SK-N-SH treated with all-trans-retinoic acid at 6 μM for 48 hours (cell line): ENCODE measurements at regions not wholly inside any gene's neighbourhood (a gene's known extent, or its start where the extent isn't known, plus 50 kb on each side); places are given as distances from the start of the nearest gene placed in this dataset.

ENCODE experiments used
- ATAC-seq: fragments of 200-7000 bp; cut with Tn5 transposase; 3 replicates; pipeline ENCODE4 v1.9.1; 2020; ENCODE audit warnings: mild to moderate bottlenecking, moderate library complexity
- ARNTL ChIP-seq: fragments of 450-650 bp; formaldehyde crosslinking; IDR thresholded peaks from 2 replicates; pipeline ENCODE4 v1.5.0; 2020; ENCODE audit warnings: low read depth, mild to moderate bottlenecking, moderate library complexity, borderline replicate concordance
- CREB5 ChIP-seq: fragments of 250-450 bp; sonication (Bioruptor Pico); IDR thresholded peaks from 2 replicates; pipeline ENCODE4 v1.5.1; 2020; ENCODE audit warnings: low read depth, mild to moderate bottlenecking, moderate library complexity
- CSDC2 ChIP-seq: fragments of 250-450 bp; sonication (Bioruptor Pico); IDR thresholded peaks from 2 replicates; pipeline ENCODE4 v1.5.0; 2020; ENCODE audit warnings: mild to moderate bottlenecking, moderate library complexity
- CSRNP3 ChIP-seq: fragments of 250-450 bp; sonication (Bioruptor Pico); IDR thresholded peaks from 2 replicates; pipeline ENCODE4 v1.5.1; 2021; ENCODE audit warnings: mild to moderate bottlenecking, moderate library complexity
- ESRRG ChIP-seq: fragments of 250-450 bp; sonication (Bioruptor Pico); IDR thresholded peaks from 2 replicates; pipeline ENCODE4 v1.6.1; 2021; ENCODE audit warnings: mild to moderate bottlenecking
- GLIS3 ChIP-seq: fragments of 250-450 bp; sonication (Bioruptor Pico); IDR thresholded peaks from 2 replicates; pipeline ENCODE4 v1.5.0; 2020; ENCODE audit warnings: mild to moderate bottlenecking, moderate library complexity
- ISL1 ChIP-seq: fragments of 250-450 bp; sonication (Bioruptor Pico); IDR thresholded peaks from 2 replicates; pipeline ENCODE4 v2.1.2; 2022; ENCODE audit warnings: mild to moderate bottlenecking, moderate library complexity
- OSR1 ChIP-seq: fragments of 250-450 bp; sonication (Bioruptor Pico); IDR thresholded peaks from 2 replicates; pipeline ENCODE4 v1.8.0; 2022; ENCODE audit warnings: moderate library complexity, mild to moderate bottlenecking, inconsistent platforms
- PATZ1 ChIP-seq: fragments of 250-450 bp; sonication (Bioruptor Pico); IDR thresholded peaks from 2 replicates; pipeline ENCODE4 v1.8.0; 2020; ENCODE audit warnings: mild to moderate bottlenecking, moderate library complexity, borderline replicate concordance
- POU6F1 ChIP-seq: fragments of 250-450 bp; sonication (Bioruptor Pico); IDR thresholded peaks from 2 replicates; pipeline ENCODE4 v1.8.0; 2021; ENCODE audit warnings: low read depth, mild to moderate bottlenecking, moderate library complexity, borderline replicate concordance
- PPARA ChIP-seq: fragments of 250-450 bp; sonication (Bioruptor Pico); IDR thresholded peaks from 2 replicates; pipeline ENCODE4 v1.5.0; 2020; ENCODE audit warnings: mild to moderate bottlenecking, borderline replicate concordance
- RARB ChIP-seq: fragments of 250-450 bp; sonication (Bioruptor Pico); IDR thresholded peaks from 2 replicates; pipeline ENCODE4 v1.8.0; 2021; ENCODE audit warnings: mild to moderate bottlenecking, moderate library complexity
- SNAI2 ChIP-seq: fragments of 250-450 bp; sonication (Bioruptor Pico); IDR thresholded peaks from 2 replicates; pipeline ENCODE4 v1.5.0; 2020; ENCODE audit warnings: mild to moderate bottlenecking, moderate library complexity
- TCF4 ChIP-seq: fragments of 250-450 bp; sonication (Bioruptor Pico); IDR thresholded peaks from 2 replicates; pipeline ENCODE4 v1.8.0; 2021; ENCODE audit warnings: mild to moderate bottlenecking, moderate library complexity, borderline replicate concordance
- TOX ChIP-seq: fragments of 250-450 bp; sonication (Bioruptor Pico); IDR thresholded peaks from 2 replicates; pipeline ENCODE4 v1.8.0; 2021; ENCODE audit warnings: mild to moderate bottlenecking, moderate library complexity, borderline replicate concordance
- TSHZ2 ChIP-seq: fragments of 250-450 bp; sonication (Bioruptor Pico); IDR thresholded peaks from 2 replicates; pipeline ENCODE4 v1.5.0; 2020; ENCODE audit warnings: mild to moderate bottlenecking, moderate library complexity
- ZC3H10 ChIP-seq: fragments of 250-450 bp; sonication (Bioruptor Pico); IDR thresholded peaks from 2 replicates; pipeline ENCODE4 v1.5.1; 2021; ENCODE audit warnings: mild to moderate bottlenecking, moderate library complexity
- ZFP3 ChIP-seq: fragments of 250-450 bp; sonication (Bioruptor Pico); IDR thresholded peaks from 2 replicates; pipeline ENCODE4 v1.5.0; 2020; ENCODE audit warnings: mild to moderate bottlenecking, moderate library complexity
- ZNF565 ChIP-seq: fragments of 450-650 bp; formaldehyde crosslinking; conservative IDR thresholded peaks from 2 replicates; pipeline ENCODE4 v1.5.0; 2020; ENCODE audit warnings: low read depth, mild to moderate bottlenecking, moderate library complexity
- ZNF70 ChIP-seq: fragments of 450-650 bp; formaldehyde crosslinking; IDR thresholded peaks from 2 replicates; pipeline ENCODE4 v1.5.0; 2020; ENCODE audit warnings: mild to moderate bottlenecking, moderate library complexity
- ZNF8 ChIP-seq: fragments of 450-650 bp; formaldehyde crosslinking; IDR thresholded peaks from 2 replicates; pipeline ENCODE4 v1.5.0; 2020; ENCODE audit warnings: mild to moderate bottlenecking, moderate library complexity

GRCh38 chr3:135766115-135766514 lies 199.4 kb upstream of the PPP2R3A start:
- no peak for TF ChIP-seq TCF4 (CRISPR knock-in tag)
- no peak for TF ChIP-seq CSRNP3 (CRISPR knock-in tag)
- TF ChIP-seq CSDC2 (CRISPR knock-in tag), result no peak
- TF ChIP-seq ARNTL, result no peak
- TF ChIP-seq ZNF70, result no peak
- no peak for TF ChIP-seq ZNF8 (CRISPR knock-in tag)
- no peak for TF ChIP-seq PPARA (CRISPR knock-in tag)
- TF ChIP-seq CREB5, result no peak
- no peak for TF ChIP-seq ISL1 (CRISPR knock-in tag)
- TF ChIP-seq ESRRG, result no peak
- TF ChIP-seq ZNF565 (CRISPR knock-in tag), result no peak
- TF ChIP-seq ZC3H10, result no peak
- TF ChIP-seq RARB, result no peak
- no peak for TF ChIP-seq TSHZ2 (CRISPR knock-in tag)
- no peak for TF ChIP-seq SNAI2 (CRISPR knock-in tag)
- TF ChIP-seq PATZ1 (CRISPR knock-in tag), result no peak
- no peak for TF ChIP-seq ZFP3
- TF ChIP-seq POU6F1 (CRISPR knock-in tag), result no peak
- TF ChIP-seq OSR1 (CRISPR knock-in tag), result no peak
- TF ChIP-seq GLIS3 (CRISPR knock-in tag), result no peak
- no peak for ATAC-seq

GRCh38 chr3:135771760-135772159 lies 193.8 kb upstream of the PPP2R3A start:
- TF ChIP-seq TOX (no peak), CSRNP3 (CRISPR knock-in tag) (no peak), TCF4 (CRISPR knock-in tag) (no peak), GLIS3 (CRISPR knock-in tag) (no peak), ESRRG (no peak), PATZ1 (CRISPR knock-in tag) (no peak)
- ATAC-seq, result no peak
